ENCODE measurements at regions not wholly inside any gene's neighbourhood (a gene's known extent, or its start where the extent isn't known, plus 50 kb on each side); places are given as distances from the start of the nearest gene placed in this dataset.

DNA sequence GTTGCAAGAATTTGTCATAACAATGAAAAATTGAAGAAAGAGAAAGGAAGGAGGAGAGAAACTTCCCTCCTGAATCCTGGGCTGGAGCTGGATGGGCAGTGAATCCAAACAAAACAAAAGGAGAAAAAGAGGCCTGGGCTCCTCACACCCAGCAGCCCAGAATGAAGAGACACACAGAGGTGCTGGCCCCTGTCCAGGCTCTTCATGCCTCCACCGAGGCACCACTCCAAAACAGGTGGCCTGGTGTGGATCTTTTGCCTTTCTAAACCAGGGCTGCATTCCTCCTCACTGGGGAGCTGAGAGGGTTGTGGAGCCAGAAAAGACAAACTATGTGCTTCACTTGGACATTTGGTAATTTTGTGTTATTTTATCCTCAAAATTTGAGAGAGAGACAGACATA, 76.0 kb downstream of the FAM124B start:
- H3K9me3 ChIP-seq: no peaks in the 10 kb centered on the region
- H3K4me1 ChIP-seq: no peaks in the 10 kb centered on the region
- H3K27me3 ChIP-seq: peaks cover 9% of the 10 kb centered on the region
- H3K4me3 ChIP-seq (ENCODE audit: low read depth, low read length): no peak overlapping the region
- TF ChIP-seq, protein P1, sequence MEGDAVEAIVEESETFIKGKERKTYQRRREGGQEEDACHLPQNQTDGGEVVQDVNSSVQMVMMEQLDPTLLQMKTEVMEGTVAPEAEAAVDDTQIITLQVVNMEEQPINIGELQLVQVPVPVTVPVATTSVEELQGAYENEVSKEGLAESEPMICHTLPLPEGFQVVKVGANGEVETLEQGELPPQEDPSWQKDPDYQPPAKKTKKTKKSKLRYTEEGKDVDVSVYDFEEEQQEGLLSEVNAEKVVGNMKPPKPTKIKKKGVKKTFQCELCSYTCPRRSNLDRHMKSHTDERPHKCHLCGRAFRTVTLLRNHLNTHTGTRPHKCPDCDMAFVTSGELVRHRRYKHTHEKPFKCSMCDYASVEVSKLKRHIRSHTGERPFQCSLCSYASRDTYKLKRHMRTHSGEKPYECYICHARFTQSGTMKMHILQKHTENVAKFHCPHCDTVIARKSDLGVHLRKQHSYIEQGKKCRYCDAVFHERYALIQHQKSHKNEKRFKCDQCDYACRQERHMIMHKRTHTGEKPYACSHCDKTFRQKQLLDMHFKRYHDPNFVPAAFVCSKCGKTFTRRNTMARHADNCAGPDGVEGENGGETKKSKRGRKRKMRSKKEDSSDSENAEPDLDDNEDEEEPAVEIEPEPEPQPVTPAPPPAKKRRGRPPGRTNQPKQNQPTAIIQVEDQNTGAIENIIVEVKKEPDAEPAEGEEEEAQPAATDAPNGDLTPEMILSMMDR (IDR thresholded peaks at IDR 0.05; ENCODE audit: low read depth, low read length): no peak
- DNase-seq: no peak
- H3K36me3 ChIP-seq: no peaks in the 10 kb centered on the region

DNA sequence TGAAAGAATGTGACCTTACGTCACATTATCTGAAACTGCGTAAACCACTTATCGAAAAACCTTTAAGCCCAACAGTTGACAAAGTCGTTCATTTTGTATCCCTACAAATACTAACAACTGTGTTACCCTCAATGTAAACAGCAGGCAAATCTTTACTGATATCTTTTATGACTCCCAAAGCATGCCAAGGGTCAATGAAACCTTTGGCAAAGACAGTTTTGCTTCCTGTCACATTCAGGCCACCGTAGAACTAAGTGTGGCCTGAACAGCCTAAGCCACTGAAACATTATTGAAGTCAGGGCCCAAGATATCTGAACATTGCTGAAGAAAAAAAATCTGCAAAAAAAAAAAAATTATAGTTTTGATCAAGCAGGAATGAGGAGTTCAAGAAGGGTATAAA, 77.3 kb downstream of the FAM124B start:
- H3K4me1 ChIP-seq: no peaks in the 10 kb centered on the region
- H3K36me3 ChIP-seq: no peaks in the 10 kb centered on the region
- no peak overlapping the region for H3K4me3 ChIP-seq (ENCODE audit: low read depth, low read length)
- TF ChIP-seq, protein P1 (IDR thresholded peaks at IDR 0.05; ENCODE audit: low read depth, low read length): no peak
- H3K27me3 ChIP-seq: peaks cover 15% of the 10 kb centered on the region
- no peak for DNase-seq
- H3K9me3 ChIP-seq: no peaks in the 10 kb centered on the region

DNA sequence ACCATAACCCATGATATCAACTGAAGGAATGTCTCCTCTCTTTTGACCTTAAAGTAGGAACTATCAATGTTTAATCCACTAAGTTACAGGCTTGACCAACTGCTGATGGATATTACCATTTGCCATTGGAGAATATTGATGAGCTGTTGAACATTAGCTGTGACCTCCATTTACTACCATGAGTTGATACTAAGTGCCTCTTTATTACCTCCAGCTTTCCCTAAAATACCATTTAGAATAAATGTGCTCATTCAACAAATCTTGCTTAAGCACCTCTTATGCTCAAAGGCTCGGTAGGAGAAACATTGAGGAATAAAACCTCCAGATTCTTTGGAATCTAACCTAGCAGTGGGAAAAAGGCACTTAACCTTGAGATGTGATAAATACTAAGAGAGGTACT, 81.2 kb downstream of the FAM124B start:
- TF ChIP-seq, protein P1 (IDR thresholded peaks at IDR 0.05; ENCODE audit: low read depth, low read length): no peak
- Histone ChIP-seq H3K4me3 (ENCODE audit: low read depth, low read length) (no peak overlapping the region), H3K9me3 (no peaks in the 10 kb centered on the region), H3K36me3 (no peaks in the 10 kb centered on the region), H3K27me3 (peaks cover 15% of the 10 kb centered on the region), H3K4me1 (no peaks in the 10 kb centered on the region)
- DNase-seq: no peak

DNA sequence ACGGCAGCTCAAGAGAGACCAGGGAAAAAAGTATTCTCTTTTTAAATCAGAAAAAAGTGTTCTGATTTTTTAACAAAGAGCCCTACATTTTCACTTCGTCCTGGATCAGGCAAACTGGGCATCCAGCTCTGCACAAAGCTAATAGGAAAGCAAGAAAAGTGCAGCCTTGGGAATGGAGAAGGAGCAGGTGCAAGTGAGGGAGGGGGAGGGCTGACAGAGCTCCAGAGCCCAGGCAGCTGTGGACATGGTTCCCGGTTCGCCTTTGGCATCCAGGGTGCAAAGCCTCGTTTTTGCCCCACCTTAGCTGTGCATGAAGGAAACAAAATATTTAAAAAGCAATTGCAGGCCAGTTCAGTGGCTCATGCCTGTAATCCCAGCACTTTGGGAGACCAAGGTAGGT, 82.2 kb downstream of the FAM124B start:
- no peak overlapping the region for H3K4me3 ChIP-seq (ENCODE audit: low read depth, low read length)
- H3K27me3 ChIP-seq: peaks cover 15% of the 10 kb centered on the region
- TF ChIP-seq, protein P1 (IDR thresholded peaks at IDR 0.05; ENCODE audit: low read depth, low read length): no peak
- no peaks in the 10 kb centered on the region for H3K36me3 ChIP-seq
- no peak for DNase-seq
- no peaks in the 10 kb centered on the region for H3K4me1 ChIP-seq
- no peaks in the 10 kb centered on the region for H3K9me3 ChIP-seq

DNA sequence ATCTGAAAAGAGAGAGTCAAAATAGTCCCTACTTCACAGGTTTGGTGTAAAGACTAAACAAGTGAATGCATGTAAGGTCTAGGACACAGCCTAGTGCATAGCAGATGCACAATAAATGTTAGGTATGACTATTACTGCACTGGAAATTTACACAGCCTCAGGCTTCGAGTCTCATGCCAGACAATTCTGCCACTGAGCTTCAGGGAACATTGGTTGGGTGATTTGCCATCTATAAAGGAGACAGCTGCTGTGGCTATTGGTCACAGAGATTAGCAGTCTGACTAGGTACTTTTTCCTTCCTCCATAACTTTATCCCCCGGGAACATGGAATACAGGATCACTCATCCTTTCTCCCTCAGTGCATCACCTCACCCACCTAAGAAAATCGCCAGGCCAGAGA, 89.2 kb downstream of the FAM124B start:
- Histone ChIP-seq H3K4me1 (no peaks in the 10 kb centered on the region), H3K4me3 (ENCODE audit: low read depth, low read length) (no peak overlapping the region), H3K27me3 (no peaks in the 10 kb centered on the region), H3K9me3 (no peaks in the 10 kb centered on the region), H3K36me3 (no peaks in the 10 kb centered on the region)
- TF ChIP-seq, protein P1 (IDR thresholded peaks at IDR 0.05; ENCODE audit: low read depth, low read length): no peak
- DNase-seq: no peak

DNA sequence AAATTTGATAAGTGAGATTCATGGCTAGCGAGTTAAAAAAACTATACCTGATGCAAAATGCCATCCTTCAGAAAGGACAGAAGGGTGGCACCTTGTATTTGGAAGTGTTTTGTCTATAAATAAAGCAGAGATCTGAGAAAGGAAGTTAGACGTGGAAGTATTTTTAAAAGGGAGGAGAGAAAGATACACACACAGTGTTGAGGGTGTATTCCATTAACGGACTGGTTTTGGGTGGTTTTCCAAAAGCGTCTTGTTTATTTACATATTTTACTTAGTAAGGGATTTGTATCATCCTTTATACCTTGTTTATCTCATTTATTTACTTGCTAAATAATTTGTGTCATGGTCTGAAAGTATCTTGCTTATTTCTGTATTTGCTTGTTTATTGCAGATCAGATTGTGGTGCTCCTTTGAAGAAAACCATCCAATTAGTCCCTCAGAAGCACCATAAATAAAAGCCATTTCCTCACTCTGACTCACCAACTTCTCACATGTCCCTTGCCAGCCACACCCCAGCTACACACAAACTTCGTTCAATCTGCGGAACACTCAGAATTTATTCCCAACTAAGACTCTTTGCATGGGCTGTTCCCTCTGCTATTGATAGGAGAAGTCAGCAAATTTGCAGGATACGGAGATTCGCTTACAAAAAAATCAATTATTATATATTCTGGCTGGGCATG, 90.8 kb downstream of the FAM124B start:
- no peak overlapping the region for H3K4me3 ChIP-seq (ENCODE audit: low read depth, low read length)
- peaks cover 6% of the 10 kb centered on the region; the same call in 1 of the 2 replicates for H3K27me3 ChIP-seq
- no peak for DNase-seq
- TF ChIP-seq, protein P1 (IDR thresholded peaks at IDR 0.05; ENCODE audit: low read depth, low read length): no peak
- H3K36me3 ChIP-seq: no peaks in the 10 kb centered on the region
- H3K9me3 ChIP-seq: no peaks in the 10 kb centered on the region
- no peaks in the 10 kb centered on the region for H3K4me1 ChIP-seq

Measured in BE2C (cell line).